ENCODE measurements at regions not wholly inside any gene's neighbourhood (a gene's known extent, or its start where the extent isn't known, plus 50 kb on each side); places are given as distances from the start of the nearest gene placed in this dataset.

- no peak overlapping the region for H3K4me3 ChIP-seq (ENCODE audit: low read length)
- H3K36me3 ChIP-seq (ENCODE audit: insufficient read depth, low read length), result no peaks in the 10 kb centered on the region
- H3K79me2 ChIP-seq (replicated peaks; ENCODE audit: insufficient read depth, low read length), result no peaks in the 10 kb centered on the region
- H3F3A ChIP-seq (ENCODE audit: insufficient read depth, low read length, poor library complexity, severe bottlenecking), result no peaks in the 10 kb centered on the region
- H2AFZ ChIP-seq (ENCODE audit: low read depth, low read length), result no peak overlapping the region
- H4K20me1 ChIP-seq (ENCODE audit: insufficient read depth), result no peaks in the 10 kb centered on the region
- no peak overlapping the region for H3K9ac ChIP-seq (ENCODE audit: low read length)
- no peaks in the 10 kb centered on the region for H3K9me2 ChIP-seq (ENCODE audit: insufficient read depth, low read length)
- no peaks in the 10 kb centered on the region for H3K9me3 ChIP-seq (ENCODE audit: low read length)
- H3K27ac ChIP-seq (ENCODE audit: low read length), result no peak overlapping the region
- TF ChIP-seq MXI1 (conservative IDR thresholded peaks at IDR 0.05; ENCODE audit: poor library complexity, severe bottlenecking) (no peak), CTCF (IDR thresholded peaks at IDR 0.05; ENCODE audit: poor library complexity, severe bottlenecking) (no peak), EP300 (conservative IDR thresholded peaks at IDR 0.05; ENCODE audit: poor library complexity, severe bottlenecking) (no peak), EZH2 (IDR thresholded peaks at IDR 0.05; ENCODE audit: borderline replicate concordance, insufficient read depth, low read length, poor library complexity, severe bottlenecking) (no peak), RAD21 (conservative IDR thresholded peaks at IDR 0.05) (no peak), TAF1 (IDR thresholded peaks at IDR 0.05; ENCODE audit: low read depth) (no peak), SMC3 (conservative IDR thresholded peaks at IDR 0.05; ENCODE audit: poor library complexity) (no peak), REST (IDR thresholded peaks at IDR 0.05; ENCODE audit: borderline replicate concordance) (no peak), POLR2AphosphoS5 (IDR thresholded peaks at IDR 0.05) (no peak)
- H3K27me3 ChIP-seq (ENCODE audit: insufficient read depth, low read depth, low read length), result no peaks in the 10 kb centered on the region
- H3K4me2 ChIP-seq (ENCODE audit: low read length), result no peak overlapping the region
Observed at GRCh38 chr1:62381831-62382657, 54.8 kb upstream of the USP1 start.

- Histone ChIP-seq H3K27ac (ENCODE audit: low read length) (no peak overlapping the region), H3K79me2 (replicated peaks; ENCODE audit: insufficient read depth, low read length) (no peaks in the 10 kb centered on the region), H3K27me3 (ENCODE audit: insufficient read depth, low read depth, low read length) (no peaks in the 10 kb centered on the region), H3K4me2 (ENCODE audit: low read length) (no peak overlapping the region), H2AFZ (ENCODE audit: low read depth, low read length) (no peak overlapping the region), H3K36me3 (ENCODE audit: insufficient read depth, low read length) (no peaks in the 10 kb centered on the region), H4K20me1 (ENCODE audit: insufficient read depth) (no peaks in the 10 kb centered on the region), H3K9me2 (ENCODE audit: insufficient read depth, low read length) (no peaks in the 10 kb centered on the region), H3K9me3 (ENCODE audit: low read length) (no peaks in the 10 kb centered on the region), H3F3A (ENCODE audit: insufficient read depth, low read length, poor library complexity, severe bottlenecking) (no peaks in the 10 kb centered on the region), H3K9ac (ENCODE audit: low read length) (no peak overlapping the region), H3K4me3 (ENCODE audit: low read length) (no peak overlapping the region)
- TF ChIP-seq POLR2AphosphoS5 (IDR thresholded peaks at IDR 0.05) (no peak), REST (IDR thresholded peaks at IDR 0.05; ENCODE audit: borderline replicate concordance) (no peak), EP300 (conservative IDR thresholded peaks at IDR 0.05; ENCODE audit: poor library complexity, severe bottlenecking) (peak; percentile 28), TAF1 (IDR thresholded peaks at IDR 0.05; ENCODE audit: low read depth) (no peak)
Observed at GRCh38 chr1:62382658-62382955, 54.2 kb upstream of the USP1 start.

Data from neural cell (in vitro differentiated cells).